Neuronal stem cell (in vitro differentiated cells): ENCODE measurements at regions not wholly inside any gene's neighbourhood (a gene's known extent, or its start where the extent isn't known, plus 50 kb on each side); places are given as distances from the start of the nearest gene placed in this dataset.

Source experiments
- DNase-seq: peaks from one replicate; pipeline ENCODE4 v3.0.0-alpha.2; 2013; ENCODE audit warnings: low spot score
- H2AFZ ChIP-seq: one replicate; pipeline ENCODE4 v1.6.1; 2013; ENCODE audit warnings: mild to moderate bottlenecking, low read length, inconsistent platforms
- H2AK5ac ChIP-seq: 2 replicates; pipeline ENCODE4 v1.6.1; 2013; ENCODE audit warnings: low read depth, mild to moderate bottlenecking, inconsistent platforms, low read length, moderate library complexity, mixed read lengths
- H2BK120ac ChIP-seq: 2 replicates; pipeline ENCODE4 v1.6.1; 2013; ENCODE audit warnings: low read depth, mild to moderate bottlenecking, inconsistent platforms, low read length, moderate library complexity, mixed read lengths
- H2BK12ac ChIP-seq: one replicate; pipeline ENCODE4 v1.6.1; 2013; ENCODE audit warnings: low read length, inconsistent platforms
- H2BK15ac ChIP-seq: 2 replicates; pipeline ENCODE4 v1.6.1; 2013; ENCODE audit warnings: mild to moderate bottlenecking, low read length, inconsistent platforms, mixed read lengths
- H2BK5ac ChIP-seq: one replicate; pipeline ENCODE4 v1.6.1; 2013; ENCODE audit warnings: inconsistent platforms, mild to moderate bottlenecking, low read length, moderate library complexity
- H3K14ac ChIP-seq: one replicate; pipeline ENCODE4 v1.6.1; 2013; ENCODE audit warnings: low read length, inconsistent platforms
- H3K18ac ChIP-seq: 2 replicates; pipeline ENCODE4 v1.6.1; 2013; ENCODE audit warnings: low read length, inconsistent platforms
- H3K23ac ChIP-seq: 2 replicates; pipeline ENCODE4 v1.6.1; 2013; ENCODE audit warnings: low read depth, mild to moderate bottlenecking, mixed read lengths, low read length, inconsistent platforms; ENCODE audit not compliant: poor library complexity
- H3K27ac ChIP-seq: replicated peaks from 3 replicates; pipeline ENCODE4 v1.5.1; 2013; ENCODE audit warnings: low read length, inconsistent platforms
- H3K27me3 ChIP-seq, 3 experiments: 2 replicates each; pipeline ENCODE4 v1.6.1; 2013; ENCODE audit warnings: low read length in 3 of 3, mild to moderate bottlenecking in 2 of 3, inconsistent platforms in 1 of 3, low read depth in 1 of 3, mixed read lengths in 1 of 3, moderate library complexity in 1 of 3; ENCODE audit not compliant: control insufficient read depth in 3 of 3, insufficient read depth in 3 of 3
- H3K36me3 ChIP-seq, 2 donors: replicated peaks in 1 of 2; 2 replicates each; pipeline ENCODE4 v1.6.1; 2013; ENCODE audit warnings: low read length in 2 of 2; ENCODE audit not compliant: control insufficient read depth in 2 of 2, insufficient read depth in 2 of 2
- H3K4ac ChIP-seq: 2 replicates; pipeline ENCODE4 v1.6.1; 2013; ENCODE audit warnings: inconsistent platforms, mild to moderate bottlenecking, low read length, moderate library complexity
- H3K4me1 ChIP-seq, 2 donors: 1 replicate in 1 of 2; 2 replicates in 1 of 2; pipeline ENCODE4 v1.6.1; 2013; ENCODE audit warnings: low read length in 2 of 2, low read depth in 1 of 2; ENCODE audit not compliant: control insufficient read depth in 2 of 2, insufficient read depth in 1 of 2
- H3K4me2 ChIP-seq: one replicate; pipeline ENCODE4 v1.6.1; 2013; ENCODE audit warnings: mild to moderate bottlenecking, low read length, inconsistent platforms; ENCODE audit not compliant: insufficient read depth, poor library complexity, severe bottlenecking
- H3K4me3 ChIP-seq, 2 donors: 2 replicates each; pipeline ENCODE4 v1.5.1; 2013; ENCODE audit warnings: low read length in 2 of 2, mild to moderate bottlenecking in 2 of 2, inconsistent platforms in 1 of 2, moderate library complexity in 1 of 2
- H3K79me1 ChIP-seq: one replicate; pipeline ENCODE4 v1.6.1; 2013; ENCODE audit warnings: low read depth, mild to moderate bottlenecking, inconsistent platforms, low read length, moderate library complexity
- H3K9ac ChIP-seq: one replicate; pipeline ENCODE4 v1.6.1; 2013; ENCODE audit warnings: mild to moderate bottlenecking, low read depth, low read length, inconsistent platforms; ENCODE audit not compliant: poor library complexity
- H3K9me3 ChIP-seq, 2 donors: replicated peaks in 1 of 2; 2 replicates each; pipeline versions ENCODE3 to v1.6.1; 2013; ENCODE audit warnings: low read length in 2 of 2, mild to moderate bottlenecking in 2 of 2, inconsistent platforms in 1 of 2, low read depth in 1 of 2, mixed read lengths in 1 of 2, moderate library complexity in 1 of 2; ENCODE audit not compliant: control insufficient read depth in 2 of 2, insufficient read depth in 1 of 2
- H4K8ac ChIP-seq: one replicate; pipeline ENCODE4 v1.6.1; 2013; ENCODE audit warnings: low read depth, mild to moderate bottlenecking, inconsistent platforms, low read length, moderate library complexity
- H4K91ac ChIP-seq: one replicate; pipeline ENCODE4 v1.6.1; 2013; ENCODE audit warnings: low read length, low read depth, mild to moderate bottlenecking, inconsistent platforms; ENCODE audit not compliant: poor library complexity
- WGBS, 2 donors: extraction: QIAGEN DNeasy Blood & Tissue Kit; methylation state at CpG; one replicate each; pipeline ENCODE4 v1.1.7; 2013; ENCODE audit warnings: missing lambda C conversion rate in 2 of 2, mixed read lengths in 1 of 2; ENCODE audit not compliant: insufficient read length in 2 of 2, insufficient replicate concordance in 1 of 2; ENCODE audit errors: extremely low coverage in 2 of 2; 5-methylcytosine and 5-hydroxymethylcytosine counted together

DNA sequence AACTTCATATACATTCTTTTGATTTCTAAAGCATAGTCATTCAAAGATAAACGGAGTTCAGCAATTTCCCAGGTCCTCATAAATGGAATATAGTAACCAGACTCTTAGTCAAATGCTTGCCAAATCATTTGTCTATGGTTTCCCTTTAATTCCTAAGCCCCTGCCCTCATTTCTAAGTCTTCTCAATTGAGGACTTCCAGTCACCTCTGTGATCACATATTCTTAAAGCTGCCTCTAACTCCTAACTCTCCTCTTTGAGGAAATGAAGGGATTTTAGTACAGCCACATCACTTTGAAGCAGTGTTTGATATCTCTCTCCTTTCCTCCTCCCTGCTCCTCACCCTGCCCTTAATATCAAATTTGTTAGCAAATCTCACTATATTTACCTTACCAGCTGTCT, 58.7 kb downstream of the PLEKHG1 start:
- Histone ChIP-seq H4K8ac (no peak overlapping the region), H2BK12ac (no peak overlapping the region), H3K4me2 (no peak overlapping the region), H3K36me3 (peaks cover 0 to 16% of the 10 kb centered on the region in 2 donors), H4K91ac (no peak overlapping the region), H3K9ac (no peak overlapping the region), H3K4me3 (no peak overlapping the region), H2BK5ac (no peak overlapping the region), H3K27me3 (no peaks in the 10 kb centered on the region), H3K18ac (no peak overlapping the region), H2AFZ (no peak overlapping the region), H3K27ac (no peak overlapping the region), H3K14ac (no peak overlapping the region), H2BK120ac (no peak overlapping the region), H3K4ac (no peak overlapping the region), H2AK5ac (no peak overlapping the region), H3K9me3 (no peaks in the 10 kb centered on the region), H3K23ac (no peak overlapping the region), H3K4me1 (peaks cover 0 to 5% of the 10 kb centered on the region in 2 donors), H3K79me1 (no peaks in the 10 kb centered on the region), H2BK15ac (no peak overlapping the region)
- no peak for DNase-seq
- WGBS, 2 donors: no CpG with 5 or more reads among the region's 1 CpG

DNA sequence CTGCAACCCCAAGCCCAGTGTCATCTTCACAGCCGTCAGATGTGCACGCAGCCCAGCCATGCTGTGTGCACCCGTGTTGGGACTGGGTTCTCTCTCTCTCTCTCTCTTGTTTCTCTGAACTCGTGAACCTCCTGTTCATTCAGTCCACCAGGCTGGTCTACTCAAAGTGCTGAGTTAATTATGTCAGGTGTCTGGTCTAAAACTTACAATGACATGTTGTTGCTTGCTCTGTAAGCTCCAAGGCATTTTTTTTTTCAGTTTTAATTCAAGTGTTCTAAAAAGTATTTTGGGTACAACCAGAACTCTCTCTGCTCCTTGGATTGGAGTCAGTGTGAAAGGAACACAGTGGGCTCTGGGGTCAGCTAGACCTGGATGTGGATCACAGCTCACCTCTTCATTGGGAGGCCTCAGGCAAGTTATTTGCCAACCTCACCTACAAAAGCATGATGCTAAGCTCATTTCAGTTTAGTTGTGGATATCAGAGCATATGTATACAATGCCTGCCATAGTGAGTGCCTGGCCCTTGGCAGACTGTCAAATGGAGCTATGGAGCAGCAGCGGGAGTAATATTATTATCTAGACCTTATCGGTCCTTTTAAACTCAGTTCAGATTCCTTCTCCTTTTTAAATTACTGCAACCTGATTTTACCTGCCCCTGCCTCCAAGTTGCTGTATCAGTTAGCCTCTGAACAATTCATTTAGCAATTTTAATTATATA, 59.5 kb downstream of the PLEKHG1 start:
- Histone ChIP-seq H3K9ac (no peak overlapping the region), H2BK5ac (no peak overlapping the region), H4K8ac (no peak overlapping the region), H3K9me3 (peaks cover 0 to 2% of the 10 kb centered on the region in 2 donors), H2AFZ (no peak overlapping the region), H3K4me2 (no peak overlapping the region), H3K36me3 (peaks cover 0 to 16% of the 10 kb centered on the region in 2 donors), H3K79me1 (no peaks in the 10 kb centered on the region), H3K4me1 (peaks cover 0 to 5% of the 10 kb centered on the region in 2 donors), H3K4ac (no peak overlapping the region), H4K91ac (no peak overlapping the region), H3K14ac (no peak overlapping the region), H3K18ac (no peak overlapping the region), H2BK120ac (no peak overlapping the region), H3K27ac (no peak overlapping the region), H2AK5ac (no peak overlapping the region), H3K23ac (no peak overlapping the region), H3K4me3 (no peak overlapping the region), H2BK12ac (no peak overlapping the region), H2BK15ac (no peak overlapping the region), H3K27me3 (no peaks in the 10 kb centered on the region)
- WGBS, 2 donors: no CpG with 5 or more reads among the region's 6 CpGs
- DNase-seq: no peak

- Histone ChIP-seq H3K27ac (no peak overlapping the region), H2BK12ac (no peak overlapping the region), H2AK5ac (no peak overlapping the region), H4K8ac (no peak overlapping the region), H3K27me3 (no peaks in the 10 kb centered on the region), H3K9me3 (peaks cover 0 to 2% of the 10 kb centered on the region in 2 donors), H3K36me3 (peaks cover 2 to 6% of the 10 kb centered on the region in 2 donors), H3K4me3 (no peak overlapping the region), H2BK5ac (no peak overlapping the region), H3K14ac (no peak overlapping the region), H3K79me1 (no peaks in the 10 kb centered on the region), H2BK120ac (no peak overlapping the region), H4K91ac (no peak overlapping the region), H3K4me1 (peaks cover 0 to 3% of the 10 kb centered on the region in 2 donors), H2BK15ac (no peak overlapping the region), H3K18ac (no peak overlapping the region), H2AFZ (no peak overlapping the region), H3K23ac (no peak overlapping the region), H3K4me2 (no peak overlapping the region), H3K9ac (no peak overlapping the region), H3K4ac (no peak overlapping the region)
- no peak for DNase-seq
- WGBS, 2 donors: no CpG with 5 or more reads among the region's 4 CpGs
Measured at GRCh38 chr6:150661216-150662007, 61.7 kb downstream of the PLEKHG1 start.

GRCh38 chr6:150662814-150663213, 63.1 kb downstream of the PLEKHG1 start:
- no CpG with 5 or more reads among the region's 5 CpGs for WGBS, 2 donors
- H2BK12ac ChIP-seq: no peak overlapping the region
- H3K79me1 ChIP-seq: no peaks in the 10 kb centered on the region
- peaks cover 2 to 6% of the 10 kb centered on the region in 2 donors for H3K36me3 ChIP-seq
- no peak overlapping the region for H2AK5ac ChIP-seq
- H2BK15ac ChIP-seq: no peak overlapping the region
- no peak overlapping the region for H4K91ac ChIP-seq
- H3K27ac ChIP-seq: no peak overlapping the region
- no peak overlapping the region for H3K14ac ChIP-seq
- H3K23ac ChIP-seq: no peak overlapping the region
- no peak overlapping the region for H3K18ac ChIP-seq
- no peaks in the 10 kb centered on the region for H3K27me3 ChIP-seq
- no peak overlapping the region for H3K9ac ChIP-seq
- H3K4ac ChIP-seq: no peak overlapping the region
- no peak overlapping the region for H3K4me3 ChIP-seq
- H3K4me2 ChIP-seq: no peak overlapping the region
- H2AFZ ChIP-seq: no peak overlapping the region
- H3K4me1 ChIP-seq: peaks cover 4 to 7% of the 10 kb centered on the region in 2 donors
- DNase-seq: no peak
- no peak overlapping the region for H4K8ac ChIP-seq
- peaks cover 0 to 2% of the 10 kb centered on the region in 2 donors for H3K9me3 ChIP-seq
- H2BK120ac ChIP-seq: no peak overlapping the region
- H2BK5ac ChIP-seq: no peak overlapping the region
